Mucosa of descending colon (tissue), 3 donors: ENCODE measurements at regions not wholly inside any gene's neighbourhood (a gene's known extent, or its start where the extent isn't known, plus 50 kb on each side); places are given as distances from the start of the nearest gene placed in this dataset.

Source experiments
- ATAC-seq: fragments of 200-7000 bp; cut with Tn5 transposase; one replicate; pipeline ENCODE4 v1.9.1; 2020; ENCODE audit warnings: mild to moderate bottlenecking, moderate library complexity
- DNase-seq, 3 donors: peaks; one replicate each; pipeline ENCODE4 v3.0.0-alpha.2; 2020
- H3K36me3 ChIP-seq: fragments of 200-600 bp; one replicate; pipeline ENCODE4 v1.8.0; 2021; ENCODE audit warnings: low read depth, mild to moderate bottlenecking
- H3K4me1 ChIP-seq: fragments of 200-600 bp; one replicate; pipeline ENCODE4 v1.8.0; 2021; ENCODE audit warnings: low read depth, mild to moderate bottlenecking
- H3K4me3 ChIP-seq: fragments of 200-600 bp; one replicate; pipeline ENCODE4 v1.8.0; 2021; ENCODE audit warnings: mild to moderate bottlenecking
- H3K9me3 ChIP-seq: fragments of 200-600 bp; one replicate; pipeline ENCODE4 v1.8.0; 2021; ENCODE audit warnings: mild to moderate bottlenecking
- intact Hi-C, 2 donors: fragments of 100-400 bp; cut with DNase I in 1 of 2; cut with micrococcal nuclease in 1 of 2; formaldehyde crosslinking; loops; one replicate each; pipeline versions ENCODE4 v1.11.0 to v1.11.1; 2022; cut with DNase I, micrococcal nuclease
- TF ChIP-seq, protein P1 (sequence below): fragments of 200-600 bp; IDR thresholded peaks from one replicate; pipeline ENCODE4 v1.8.0; 2022; ENCODE audit warnings: antibody characterized with exemption, mild to moderate bottlenecking
- donor health status: DM: no; HTN: no; CAD: no; lungs with moderate emphysema.
- donor health status: DM: no; HTN: no; CAD: no.
- donor health status: DM: no; HTN: yes; CAD: no.

DNA sequence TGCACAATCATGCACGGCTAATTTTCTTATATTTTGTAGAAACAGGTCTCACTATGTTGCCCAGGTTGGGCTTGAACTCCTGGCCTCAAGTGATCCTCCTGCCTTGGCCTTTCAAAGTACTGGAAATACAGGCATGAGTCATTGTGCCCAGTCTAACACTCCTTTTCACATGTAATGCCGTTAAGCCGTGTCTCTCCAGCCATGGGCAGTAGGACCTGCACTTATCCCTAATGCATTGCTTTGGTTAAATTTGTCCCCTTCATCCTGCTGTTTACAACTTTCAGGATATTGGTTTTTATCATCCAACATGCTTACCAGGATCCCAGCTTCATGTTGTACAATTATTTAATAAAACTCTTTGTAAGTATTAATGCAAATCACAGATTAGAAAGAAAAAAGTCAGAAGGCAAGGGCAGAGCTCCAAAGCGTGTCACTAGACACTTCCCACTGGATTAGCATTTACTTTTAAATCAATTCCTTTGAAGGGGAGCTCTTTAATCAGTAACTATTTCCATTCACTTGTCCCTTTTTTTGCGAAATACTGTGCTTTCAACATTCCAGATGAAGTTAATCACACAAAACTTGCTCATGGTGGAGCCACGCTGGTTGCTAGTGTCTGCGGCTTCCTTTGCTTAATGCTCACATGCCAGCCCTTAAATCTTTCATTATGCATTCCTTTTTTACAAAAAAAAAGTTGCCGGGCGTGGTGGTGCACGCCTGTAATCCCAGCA lies 256.0 kb upstream of the AUTS2 start:
- no peaks in the 10 kb centered on the region for H3K4me1 ChIP-seq
- ATAC-seq = no peak
- no peaks in the 10 kb centered on the region for H3K36me3 ChIP-seq
- TF ChIP-seq, protein P1, sequence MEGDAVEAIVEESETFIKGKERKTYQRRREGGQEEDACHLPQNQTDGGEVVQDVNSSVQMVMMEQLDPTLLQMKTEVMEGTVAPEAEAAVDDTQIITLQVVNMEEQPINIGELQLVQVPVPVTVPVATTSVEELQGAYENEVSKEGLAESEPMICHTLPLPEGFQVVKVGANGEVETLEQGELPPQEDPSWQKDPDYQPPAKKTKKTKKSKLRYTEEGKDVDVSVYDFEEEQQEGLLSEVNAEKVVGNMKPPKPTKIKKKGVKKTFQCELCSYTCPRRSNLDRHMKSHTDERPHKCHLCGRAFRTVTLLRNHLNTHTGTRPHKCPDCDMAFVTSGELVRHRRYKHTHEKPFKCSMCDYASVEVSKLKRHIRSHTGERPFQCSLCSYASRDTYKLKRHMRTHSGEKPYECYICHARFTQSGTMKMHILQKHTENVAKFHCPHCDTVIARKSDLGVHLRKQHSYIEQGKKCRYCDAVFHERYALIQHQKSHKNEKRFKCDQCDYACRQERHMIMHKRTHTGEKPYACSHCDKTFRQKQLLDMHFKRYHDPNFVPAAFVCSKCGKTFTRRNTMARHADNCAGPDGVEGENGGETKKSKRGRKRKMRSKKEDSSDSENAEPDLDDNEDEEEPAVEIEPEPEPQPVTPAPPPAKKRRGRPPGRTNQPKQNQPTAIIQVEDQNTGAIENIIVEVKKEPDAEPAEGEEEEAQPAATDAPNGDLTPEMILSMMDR = no peak
- DNase-seq = no peak
- no peak overlapping the region for H3K4me3 ChIP-seq
- peaks cover 49% of the 10 kb centered on the region for H3K9me3 ChIP-seq
- intact Hi-C loops = no loop called here

- no peaks in the 10 kb centered on the region for H3K4me1 ChIP-seq
- TF ChIP-seq, protein P1 = no peak
- ATAC-seq = no peak
- no peak for DNase-seq
- peaks cover 38% of the 10 kb centered on the region for H3K9me3 ChIP-seq
- H3K36me3 ChIP-seq = no peaks in the 10 kb centered on the region
- H3K4me3 ChIP-seq = no peak overlapping the region
- intact Hi-C loops = no loop called here
These were observed 249.0 kb upstream of the AUTS2 start for GRCh38 chr7:69349291-69349690.

DNA sequence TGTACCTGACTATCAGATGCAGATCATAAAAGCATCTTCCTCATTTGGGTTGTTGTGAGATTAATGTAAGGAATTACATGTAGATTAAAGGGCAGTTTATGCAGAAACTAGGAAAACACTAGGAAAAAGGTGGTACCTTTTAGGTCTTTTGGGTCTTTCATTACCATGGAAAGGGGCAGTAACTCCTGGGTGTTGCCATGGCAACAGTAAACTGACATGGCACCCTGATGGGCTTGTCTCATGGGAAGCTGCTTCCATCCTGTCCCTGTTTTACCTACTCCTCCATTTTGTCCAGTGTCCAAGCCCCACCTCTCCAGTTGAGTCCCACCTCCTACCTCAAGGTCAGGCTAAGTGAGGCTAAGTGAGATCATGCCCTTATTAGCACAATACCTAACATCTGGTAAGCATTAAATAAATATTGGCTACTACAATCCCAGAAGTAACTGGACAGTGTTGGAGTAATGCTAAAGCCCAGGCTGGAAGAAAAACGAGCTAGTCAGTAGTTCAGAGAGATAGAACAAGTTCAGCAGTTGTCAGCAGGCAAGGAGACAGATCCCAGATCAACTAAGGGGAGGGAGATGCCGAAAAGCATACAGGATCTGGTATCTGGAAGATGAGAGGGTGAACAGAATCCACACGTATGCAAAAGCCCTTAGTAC lies 240.0 kb upstream of the AUTS2 start:
- no peak for DNase-seq
- TF ChIP-seq, protein P1 = no peak
- no peak for ATAC-seq
- Histone ChIP-seq H3K4me3 (no peak overlapping the region), H3K9me3 (peaks cover 32% of the 10 kb centered on the region), H3K36me3 (no peaks in the 10 kb centered on the region), H3K4me1 (no peaks in the 10 kb centered on the region)
- intact Hi-C loops = no loop called here

DNA sequence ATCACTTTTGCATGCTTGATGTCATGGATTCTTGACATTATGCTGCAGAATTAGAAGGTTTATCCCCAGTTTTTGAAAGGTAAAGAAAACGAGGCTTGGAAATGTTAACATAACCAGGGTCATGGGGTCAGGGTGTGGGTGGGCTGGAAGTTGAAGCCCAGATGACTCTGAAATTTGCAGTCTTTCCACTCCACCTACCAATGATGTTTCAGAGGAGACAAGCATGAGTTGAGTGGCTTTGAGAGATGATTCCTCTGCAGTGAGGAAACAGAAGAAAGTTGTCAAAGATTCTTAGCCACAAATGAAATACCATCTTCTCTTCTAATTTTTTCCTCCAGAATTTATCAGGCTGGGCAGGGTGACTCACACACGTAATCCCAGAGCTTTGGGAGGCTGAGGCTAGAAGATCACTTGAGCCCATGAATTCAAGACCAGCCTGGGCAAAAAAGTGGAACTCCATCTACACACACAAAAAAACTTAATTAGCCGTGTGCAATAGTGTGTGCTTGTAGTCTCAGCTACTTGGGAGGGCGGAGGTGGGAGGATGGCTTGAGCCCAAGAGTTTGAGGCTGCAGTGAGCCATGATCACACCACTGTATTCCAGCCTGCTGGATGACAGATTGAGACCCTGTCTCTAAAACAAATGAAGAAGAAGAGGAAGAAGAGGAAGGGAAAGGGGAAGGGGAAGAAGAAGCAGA lies 239.1 kb upstream of the AUTS2 start:
- Histone ChIP-seq H3K9me3 (peaks cover 33% of the 10 kb centered on the region), H3K4me1 (no peaks in the 10 kb centered on the region), H3K4me3 (no peak overlapping the region), H3K36me3 (no peaks in the 10 kb centered on the region)
- intact Hi-C loops = no loop called here
- ATAC-seq (no peak), DNase-seq (no peak)
- TF ChIP-seq, protein P1 = no peak

DNA sequence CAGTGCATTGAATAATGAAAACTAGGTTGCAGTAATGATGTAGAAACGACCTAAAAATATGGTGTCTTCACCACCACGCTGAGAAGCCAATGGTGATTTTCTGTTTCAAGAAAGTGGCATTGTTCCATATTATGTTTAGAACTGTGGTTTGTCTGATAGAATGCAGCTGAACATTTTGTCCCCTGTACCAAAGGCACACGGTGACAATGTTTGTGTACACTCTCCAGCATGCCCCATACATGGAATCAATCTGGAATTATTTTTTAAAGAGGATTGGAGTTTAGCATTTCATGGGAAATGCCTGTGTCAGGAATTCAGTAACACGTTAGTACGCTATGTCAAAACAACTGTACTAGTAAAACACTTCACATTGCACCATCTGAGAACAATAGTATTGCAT lies 237.4 kb upstream of the AUTS2 start:
- no peaks in the 10 kb centered on the region for H3K4me1 ChIP-seq
- intact Hi-C loops = no loop called here
- no peak for ATAC-seq

More for the DNA sequence above, 237.4 kb upstream of the AUTS2 start:
- Histone ChIP-seq H3K4me3 (no peak overlapping the region), H3K36me3 (no peaks in the 10 kb centered on the region), H3K9me3 (peaks cover 27% of the 10 kb centered on the region)
- TF ChIP-seq, protein P1 = no peak
- DNase-seq = no peak
